HL-60/S4 treated with phorbol 12-myristate 13-acetate at 8.2 ng/mL for 4 days and 3 days (cell line): ENCODE measurements at regions not wholly inside any gene's neighbourhood (a gene's known extent, or its start where the extent isn't known, plus 50 kb on each side); places are given as distances from the start of the nearest gene placed in this dataset.

Experiments
- in situ Hi-C: fragments of 300-500 bp; cut with MboI; formaldehyde crosslinking; loops from 2 replicates; pipeline ENCODE4 v1.15.0; 2022; ENCODE audit warnings: low sequenced_read_pairs

DNA sequence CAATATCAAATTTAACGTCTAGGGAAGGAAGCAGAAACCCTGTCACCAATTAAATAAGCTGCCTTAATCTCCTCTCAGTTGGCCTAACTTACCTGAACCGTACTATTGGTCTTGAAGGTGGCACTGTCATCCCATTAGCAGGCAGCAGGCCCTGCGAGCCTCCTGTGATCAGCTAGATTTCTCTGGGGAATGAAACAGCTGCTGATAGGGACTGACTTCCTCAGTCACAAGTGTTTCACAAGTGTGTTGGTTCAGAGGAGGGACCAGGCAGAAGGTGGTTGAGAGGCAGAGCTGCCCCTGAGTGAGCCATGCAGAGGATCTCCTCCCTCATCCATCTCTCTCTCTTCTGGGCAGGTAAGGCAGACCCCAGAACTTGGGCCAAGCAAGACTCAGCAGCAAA lies 166.8 kb downstream of the DAD1 start:
- in situ Hi-C loops, result no loop called here

DNA sequence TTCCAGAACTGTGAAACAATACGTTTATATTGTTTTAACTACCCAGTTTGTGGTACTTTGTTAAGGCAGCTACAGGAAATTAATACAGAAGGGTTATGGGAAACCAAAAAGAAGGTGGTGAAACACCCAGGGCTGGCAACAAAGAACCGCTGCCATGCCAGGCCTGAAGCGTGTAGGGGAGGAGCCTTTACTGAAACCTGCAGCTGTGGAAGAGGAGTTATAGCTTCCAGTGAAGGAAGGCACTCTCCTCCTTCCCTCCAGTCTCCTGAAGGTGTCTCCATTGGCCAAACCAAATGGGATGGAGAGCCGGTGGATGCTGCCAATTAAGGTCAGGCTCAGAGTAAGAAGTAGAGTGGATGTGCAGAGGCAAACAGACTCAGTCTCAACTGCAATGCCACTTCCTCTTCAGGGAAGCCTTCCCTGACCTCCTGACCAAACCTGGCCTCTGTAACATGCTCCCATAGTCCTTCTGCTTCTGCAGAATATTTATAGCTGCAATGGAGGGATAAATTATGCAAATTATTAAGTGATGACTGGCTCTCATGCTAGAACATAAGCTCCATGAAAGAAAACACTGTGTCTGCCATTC lies 168.3 kb downstream of the DAD1 start:
- in situ Hi-C loops, result no loop called here

DNA sequence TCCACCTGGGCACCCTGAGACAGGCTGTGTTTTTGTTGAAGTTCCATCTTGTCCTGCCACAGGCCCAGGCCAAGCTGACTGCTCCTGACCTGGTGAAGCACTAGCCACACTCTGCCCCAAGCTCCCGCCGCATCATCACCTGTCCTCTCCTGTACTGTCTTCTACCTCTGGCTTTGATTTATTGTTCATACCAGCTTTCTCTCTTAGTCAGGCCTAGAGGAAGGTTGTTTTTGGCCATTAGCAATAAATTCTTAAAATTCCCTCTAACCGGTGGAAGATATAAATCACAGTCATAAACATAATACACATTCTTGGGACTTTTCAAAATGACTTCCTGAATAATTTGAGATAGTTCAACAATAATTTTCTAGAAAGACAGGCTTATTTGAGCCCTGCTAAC lies 169.4 kb downstream of the DAD1 start:
- in situ Hi-C loops, result no loop called here

DNA sequence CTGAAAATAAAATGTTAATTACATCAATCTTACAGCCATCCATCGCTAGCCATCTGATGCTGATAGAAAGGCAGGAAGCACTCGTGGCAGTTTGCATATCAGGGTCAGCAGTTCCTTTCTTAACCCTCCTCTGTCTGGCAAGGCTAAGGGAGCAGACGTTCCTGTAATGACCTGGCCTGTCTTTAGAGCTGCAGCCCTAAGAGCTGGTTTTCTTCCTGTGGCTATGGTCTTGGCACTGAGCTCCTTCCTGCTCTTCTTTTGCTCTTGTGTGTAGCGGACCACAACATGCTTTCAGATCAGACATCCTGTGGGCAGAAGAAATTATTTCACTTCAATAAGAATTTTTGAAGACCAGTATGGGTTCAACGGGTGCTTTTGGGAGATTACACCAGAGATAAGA lies 170.4 kb downstream of the DAD1 start:
- in situ Hi-C loops, result no loop called here

DNA sequence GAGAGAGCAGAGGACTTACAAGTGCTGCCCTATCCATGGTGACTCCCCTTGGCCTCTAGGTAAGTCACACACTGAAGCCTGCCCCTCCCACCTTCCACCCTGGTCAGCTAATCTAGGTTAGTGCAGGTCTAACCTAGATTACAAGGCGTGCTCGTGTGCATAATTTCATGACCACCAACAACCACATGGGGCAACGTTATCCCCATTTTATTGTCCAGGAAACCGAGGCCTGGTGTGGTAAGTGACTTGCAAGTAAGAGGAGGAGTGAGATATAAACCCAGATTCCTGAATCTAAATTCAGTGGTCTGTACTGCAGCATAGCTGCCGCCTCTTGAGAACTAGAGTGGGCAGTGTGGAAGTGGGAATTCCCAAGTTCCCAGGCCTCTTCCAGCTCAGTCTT lies 171.1 kb downstream of the DAD1 start:
- in situ Hi-C loops, result no loop called here

DNA sequence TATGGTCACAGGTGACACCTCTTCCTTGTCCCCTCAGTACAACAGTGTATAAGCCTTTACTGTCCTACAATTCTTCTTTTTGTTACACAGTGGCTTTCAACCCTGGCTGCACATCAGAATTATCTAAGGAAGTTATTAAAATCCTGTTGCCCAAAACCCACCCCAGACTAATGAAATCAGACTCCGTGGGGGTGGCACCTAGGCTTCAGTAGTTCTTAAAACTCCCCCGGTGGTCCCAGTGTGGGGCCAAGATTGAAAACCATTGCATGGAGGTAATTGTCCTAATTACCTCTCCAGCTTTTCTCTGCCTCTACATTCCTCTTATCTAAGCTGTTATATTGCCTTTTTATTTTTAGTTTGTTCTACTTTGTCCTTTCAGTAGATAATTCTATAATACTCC lies 172.8 kb downstream of the DAD1 start:
- in situ Hi-C loops, result no loop called here

DNA sequence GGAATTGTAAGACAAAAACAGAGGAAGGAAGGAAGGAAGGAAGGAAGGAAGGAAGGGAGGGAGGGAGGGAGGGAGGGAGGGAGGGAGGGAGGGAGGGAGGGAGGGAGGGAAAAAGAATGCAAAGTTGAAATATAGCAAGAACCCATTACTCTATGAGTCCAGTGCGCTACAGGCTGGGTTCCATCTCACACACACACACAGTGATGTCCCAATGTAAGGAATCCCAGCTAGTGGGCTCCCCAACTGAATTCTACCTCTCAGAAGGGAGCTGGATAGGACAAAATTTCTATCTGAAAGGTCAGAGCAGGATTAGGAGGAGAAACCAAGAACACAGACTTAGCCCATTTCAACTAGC lies 173.4 kb downstream of the DAD1 start:
- in situ Hi-C loops, result no loop called here

DNA sequence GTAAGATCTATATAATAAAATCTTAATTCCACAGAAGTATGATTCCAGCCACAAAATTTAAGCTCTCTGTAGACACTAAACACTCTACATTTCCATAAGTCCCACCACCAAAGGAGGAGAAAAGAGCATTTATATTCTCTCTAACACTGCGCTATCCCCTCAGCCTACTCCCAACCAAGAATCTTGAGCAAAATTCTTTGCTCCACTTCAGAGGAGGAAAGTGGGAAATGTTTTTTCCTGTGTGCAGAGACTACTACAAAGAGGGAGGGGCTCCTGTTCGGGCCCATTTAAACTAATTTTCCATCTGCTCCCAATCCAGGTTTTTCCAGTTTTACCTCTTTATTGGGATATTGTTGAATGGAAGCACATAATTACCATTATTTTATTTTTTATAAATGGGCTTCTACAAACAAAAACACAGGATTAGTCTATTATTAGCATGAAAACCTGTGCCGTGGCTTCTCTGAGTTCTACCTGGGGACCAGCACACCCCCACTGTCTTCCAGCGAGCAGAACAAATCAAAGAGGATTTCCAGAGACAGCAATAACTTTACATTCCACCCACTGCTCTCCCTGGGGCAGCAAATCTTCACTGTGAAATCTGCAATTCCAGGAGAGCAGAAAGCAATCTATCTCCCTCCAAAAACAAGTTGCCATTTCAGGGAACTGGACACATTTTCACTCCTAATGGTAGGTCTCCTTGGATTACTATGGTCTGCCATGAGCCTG lies 174.0 kb downstream of the DAD1 start:
- in situ Hi-C loops, result no loop called here

DNA sequence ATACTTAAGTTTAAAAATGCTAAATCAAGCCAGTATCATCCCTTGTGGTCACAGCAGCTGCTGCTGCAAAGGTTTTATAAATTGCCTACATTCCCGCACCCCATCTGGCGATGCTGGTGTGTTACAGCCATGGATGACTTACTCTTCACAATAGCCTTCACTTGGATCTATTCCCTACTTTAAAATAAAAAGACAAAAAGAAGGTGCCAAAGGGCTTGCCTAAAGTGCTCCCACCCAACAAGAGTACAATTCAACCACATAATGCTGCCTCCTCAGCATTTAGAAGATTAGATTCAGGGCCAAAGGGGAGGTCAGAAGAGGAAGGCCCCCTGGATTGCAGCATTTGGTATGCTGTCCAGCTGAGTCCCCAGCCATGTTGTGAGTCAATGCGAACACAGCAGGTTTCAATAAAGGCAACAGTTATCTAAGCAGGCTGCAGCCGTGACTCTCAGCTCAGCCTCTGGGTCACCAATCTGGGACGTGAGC lies 176.1 kb downstream of the DAD1 start:
- in situ Hi-C loops, result no loop called here

DNA sequence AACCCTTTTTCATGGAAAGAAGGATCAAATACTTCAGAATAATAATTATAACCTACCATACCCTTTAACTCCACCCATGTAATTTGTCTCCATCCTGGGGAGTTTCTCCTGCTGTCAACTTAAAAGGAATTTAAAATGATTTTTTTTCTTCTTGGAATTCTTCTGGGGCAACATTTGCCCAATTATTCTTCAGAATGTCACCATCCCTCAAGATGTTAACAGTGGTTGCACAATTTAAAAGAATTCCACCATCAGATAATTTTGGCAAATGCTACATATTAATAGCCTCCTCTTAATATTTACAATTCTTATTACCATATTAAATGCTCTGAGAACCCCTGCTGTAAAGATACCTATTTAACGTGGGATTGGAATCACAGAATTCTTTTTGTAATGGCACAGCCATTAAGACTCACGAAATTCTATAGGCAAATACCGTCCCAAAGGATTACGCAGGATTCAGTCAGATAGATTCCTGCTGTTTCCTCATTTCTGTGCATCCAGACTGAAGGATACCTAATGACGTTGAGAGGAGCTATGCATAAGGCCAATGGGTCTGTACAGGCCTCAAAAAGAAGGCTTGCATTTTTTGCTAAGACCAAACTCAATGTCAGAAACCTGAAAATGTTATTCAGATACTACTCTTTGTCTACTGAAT lies 177.5 kb downstream of the DAD1 start:
- in situ Hi-C loops, result no loop called here

DNA sequence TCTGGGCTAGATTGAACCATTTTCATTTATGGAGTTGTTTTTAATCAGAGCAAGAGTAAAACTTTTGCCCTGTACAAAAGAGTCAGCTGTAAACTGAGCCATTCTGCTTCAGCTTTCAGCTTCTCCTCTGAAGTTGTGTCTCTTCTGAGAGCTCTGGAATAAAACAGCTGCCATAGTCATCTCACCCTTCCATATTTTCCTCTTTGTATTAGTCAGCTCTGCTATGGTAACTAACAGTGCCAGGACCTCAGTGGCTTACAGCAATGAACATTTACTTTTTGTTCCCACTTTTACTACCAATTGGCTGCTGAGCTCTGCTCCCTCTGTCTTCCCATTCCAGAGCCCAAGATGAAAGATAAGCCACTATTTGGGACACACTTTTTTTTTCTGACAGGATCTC lies 178.5 kb downstream of the DAD1 start:
- in situ Hi-C loops, result no loop called here

DNA sequence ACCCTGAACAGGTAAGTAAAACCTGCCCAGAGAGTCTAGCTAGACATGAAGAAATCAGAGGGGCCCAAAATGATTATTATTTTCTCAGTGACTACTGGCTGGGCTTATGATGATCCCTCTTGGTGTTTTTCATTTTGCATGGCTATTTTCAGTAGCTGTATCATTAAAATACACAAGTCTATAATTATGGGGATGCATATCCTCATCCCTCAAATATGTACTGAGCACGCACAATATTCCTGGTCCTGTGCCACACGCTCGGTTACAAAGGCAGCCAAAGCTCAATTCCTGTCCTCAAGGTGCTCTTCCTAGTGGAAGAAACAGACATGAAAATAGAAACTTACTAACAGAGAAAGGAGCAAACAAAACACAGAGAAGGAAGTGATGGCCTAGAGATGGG lies 180.0 kb downstream of the DAD1 start:
- in situ Hi-C loops, result no loop called here

DNA sequence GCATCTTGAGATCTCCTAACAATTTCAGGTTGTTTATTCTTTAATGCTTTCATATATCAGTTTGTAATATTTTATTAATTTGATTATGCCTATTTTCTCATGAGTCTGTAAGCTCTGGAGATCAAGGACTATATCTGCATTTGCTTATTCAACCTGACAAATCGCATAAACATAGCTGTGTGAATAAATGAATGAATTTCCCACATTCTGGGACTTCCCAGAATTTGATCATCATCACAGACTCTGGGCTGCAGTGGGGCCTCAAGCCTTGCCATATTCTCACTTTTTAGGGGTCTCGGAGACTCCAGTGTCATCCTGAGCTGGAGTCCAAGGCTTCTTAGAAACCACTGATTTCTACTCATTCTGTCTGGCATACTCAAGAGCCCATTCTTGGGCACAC lies 180.5 kb downstream of the DAD1 start:
- in situ Hi-C loops, result no loop called here

DNA sequence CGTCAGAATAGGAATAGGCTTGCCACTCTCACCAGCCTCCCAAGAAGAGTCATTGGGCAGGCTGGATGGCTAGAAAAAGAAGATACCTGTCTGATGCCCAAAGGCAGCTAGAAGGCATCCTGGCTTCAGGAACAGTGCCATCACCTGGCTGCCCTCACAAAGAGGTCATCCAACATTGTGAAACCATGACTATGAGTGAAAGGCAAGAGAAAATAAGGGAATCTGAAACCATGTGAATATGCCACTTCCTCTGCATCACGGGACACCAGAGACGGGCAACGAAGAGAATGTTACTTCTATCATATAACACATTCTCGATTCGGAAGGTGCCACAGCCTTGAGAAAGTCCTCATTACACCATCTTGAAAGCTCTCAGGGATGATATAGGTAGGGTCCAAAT lies 182.0 kb downstream of the DAD1 start:
- in situ Hi-C loops, result no loop called here

DNA sequence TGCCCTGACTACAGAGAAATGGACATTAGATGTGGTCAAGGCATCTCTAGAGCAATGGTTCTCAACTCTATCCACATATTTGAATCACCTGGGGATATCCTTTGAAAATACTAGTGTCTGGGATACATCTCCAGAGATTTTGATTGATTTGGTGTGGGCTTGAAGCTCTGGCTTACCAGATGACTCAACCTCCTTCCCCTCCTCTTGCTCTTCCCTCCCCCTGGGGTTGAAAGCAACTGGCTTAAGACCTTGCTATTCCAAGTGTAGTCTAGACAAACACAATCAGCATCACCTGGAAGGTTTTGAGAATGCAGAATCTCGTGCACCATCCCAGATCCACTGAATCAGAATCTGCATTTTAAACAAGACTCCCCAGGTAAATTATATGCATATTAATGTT lies 183.8 kb downstream of the DAD1 start:
- in situ Hi-C loops, result no loop called here

DNA sequence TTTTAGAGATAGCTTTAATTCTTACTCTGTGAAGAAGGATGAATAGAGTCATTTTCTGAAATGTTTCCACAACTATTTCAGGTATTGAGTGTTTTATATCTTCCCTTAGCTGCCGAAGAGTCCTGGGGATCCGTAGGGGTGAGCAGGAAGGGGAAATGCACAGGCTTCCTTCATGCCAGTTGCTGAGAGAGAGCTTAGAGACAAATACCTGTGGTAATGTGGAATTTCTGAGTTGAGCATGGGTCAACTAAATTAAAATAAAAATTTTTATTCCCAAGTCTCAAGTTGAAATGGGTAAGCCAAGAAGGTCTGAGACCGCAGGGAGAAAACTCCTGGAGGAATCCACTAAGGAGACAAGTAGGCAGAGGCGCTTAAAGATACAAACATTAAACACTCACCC lies 185.7 kb downstream of the DAD1 start:
- in situ Hi-C loops, result no loop called here

DNA sequence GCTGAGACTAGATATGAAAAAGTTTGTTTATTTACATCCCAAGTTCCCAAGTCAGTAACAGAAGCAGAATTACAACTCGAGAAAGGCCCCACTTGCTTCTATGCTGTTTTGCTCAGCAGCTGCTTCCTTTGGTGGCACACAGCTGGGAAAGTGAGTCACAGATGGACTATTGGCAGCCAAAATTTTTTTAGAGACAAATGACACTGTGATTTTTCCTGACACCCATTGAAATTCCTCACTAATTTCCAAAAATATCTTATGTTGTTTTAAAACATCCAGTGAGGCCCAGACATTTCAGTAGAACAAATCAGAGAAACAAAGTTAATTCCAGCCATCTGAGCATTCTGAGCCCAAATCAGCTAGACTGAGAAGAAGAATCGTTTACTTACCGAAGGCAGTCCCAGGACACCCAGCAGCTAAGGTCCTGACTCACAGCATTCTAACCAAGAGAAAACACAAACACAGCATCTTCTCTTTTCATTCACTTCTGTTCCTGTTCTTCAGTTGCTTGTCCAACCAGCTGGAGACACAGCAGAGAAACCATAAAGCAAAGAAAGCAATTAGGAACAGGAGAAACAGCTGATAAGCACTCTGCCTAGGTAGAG lies 188.3 kb downstream of the DAD1 start:
- in situ Hi-C loops, result no loop called here

DNA sequence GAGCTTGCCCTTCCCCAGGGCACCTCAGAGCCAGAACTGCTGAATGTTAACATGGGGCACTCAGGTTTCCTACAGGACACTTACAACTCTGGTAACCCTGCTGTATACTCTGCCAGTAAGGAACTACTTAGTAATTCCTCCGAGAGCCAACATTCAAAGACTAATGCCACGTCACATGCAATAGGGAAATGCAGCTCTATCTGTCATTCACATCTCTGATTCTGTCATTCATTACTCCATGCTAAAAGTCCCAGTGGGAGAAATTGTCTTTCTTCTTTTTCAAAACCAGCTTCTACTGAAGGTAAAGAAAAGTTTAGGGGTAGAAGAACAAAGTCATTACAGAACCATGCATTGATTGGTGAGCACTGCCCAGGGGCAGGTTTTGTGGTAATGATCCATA lies 189.2 kb downstream of the DAD1 start:
- in situ Hi-C loops, result loop anchor here (10.0 to 25.0 kb wide), 2 partner anchors 75 to 263 kb away; no protein-coding TSS in a partner anchor

DNA sequence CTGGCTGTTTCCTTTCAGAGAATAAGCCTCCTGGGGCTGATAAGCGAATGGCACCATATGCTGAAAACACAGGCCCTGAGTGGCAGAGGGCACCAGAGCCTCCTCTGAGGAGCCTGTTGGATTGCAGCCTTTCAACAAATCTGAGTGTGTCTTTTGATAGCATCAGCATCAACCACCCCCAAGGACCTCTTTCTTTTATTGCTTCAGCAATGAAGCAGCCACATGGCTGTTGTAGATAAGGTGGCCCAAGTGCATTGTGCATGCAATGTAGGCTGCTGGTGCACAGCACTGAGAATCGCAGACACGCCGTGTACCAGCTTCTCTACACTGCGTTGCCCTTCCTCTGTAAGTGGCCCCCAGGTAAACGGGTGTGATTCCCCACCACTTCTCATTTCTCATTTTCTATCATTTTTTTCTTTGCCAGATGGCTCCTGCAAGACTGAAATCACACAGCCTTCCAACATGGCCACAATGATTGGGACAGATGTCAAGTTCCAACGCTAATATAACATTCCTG lies 191.7 kb downstream of the DAD1 start:
- in situ Hi-C loops, result loop anchor here (10.0 to 25.0 kb wide), 2 partner anchors 78 to 265 kb away; no protein-coding TSS in a partner anchor

DNA sequence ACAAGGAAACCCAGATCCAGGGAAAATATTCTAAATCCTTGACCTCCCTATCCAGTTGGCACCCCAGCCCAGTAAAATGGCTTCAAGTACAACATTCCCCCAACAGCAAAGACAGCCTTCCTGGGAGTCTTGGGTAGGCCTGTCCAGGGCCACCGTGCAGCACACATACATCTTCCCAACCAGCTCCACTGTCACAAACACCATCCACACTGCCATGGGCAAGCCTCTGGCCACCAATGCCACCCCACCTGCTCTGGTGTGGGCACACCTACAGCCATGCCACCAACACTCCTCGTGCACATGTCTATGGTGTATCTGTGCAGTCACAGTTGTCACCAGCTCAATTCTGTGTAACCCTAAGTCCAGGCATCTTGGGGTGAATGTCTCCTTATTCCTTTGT lies 193.2 kb downstream of the DAD1 start:
- in situ Hi-C loops, result loop anchor here (10.0 to 25.0 kb wide), 2 partner anchors 79 to 266 kb away; no protein-coding TSS in a partner anchor

DNA sequence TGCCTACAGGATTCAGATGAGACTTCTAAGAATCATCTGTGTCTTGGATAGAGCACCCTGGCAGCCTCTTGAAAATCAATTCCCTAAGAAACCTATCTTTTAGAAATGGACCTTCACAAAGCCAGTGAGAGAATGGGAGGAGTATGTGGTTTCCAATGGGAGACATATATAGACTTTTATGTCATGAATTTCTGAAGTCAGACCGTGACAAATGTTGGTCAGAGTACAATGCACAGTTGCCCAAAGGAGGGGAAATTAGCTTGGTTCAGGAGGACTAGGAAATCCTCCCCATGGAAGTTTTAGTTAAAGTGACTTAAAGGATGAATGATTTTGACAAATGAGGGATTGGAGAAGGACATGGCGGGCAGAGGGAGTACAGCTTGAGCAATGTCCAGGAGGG lies 194.4 kb downstream of the DAD1 start:
- in situ Hi-C loops, result loop anchor here (5.0 to 25.0 kb wide), 3 partner anchors 80 to 268 kb away; no protein-coding TSS in a partner anchor
